Activated CD8-positive, alpha-beta memory T cell treated with anti-CD3 and anti-CD28 coated beads, Interleukin-2, amount 50 U/mL, for 48 hours (primary cell): ENCODE measurements at regions not wholly inside any gene's neighbourhood (a gene's known extent, or its start where the extent isn't known, plus 50 kb on each side); places are given as distances from the start of the nearest gene placed in this dataset.
A peak's percentile ranks its signal among the peaks of the same experiment; 100 is the strongest.
"Not testable (repeated sequence)": the region's sequence is repeated elsewhere in the genome, so short reads cannot be mapped to it uniquely, and the experiment has no call there.

Experiments
- DNase-seq: peaks from one replicate; pipeline ENCODE4 v3.0.0-alpha.2; 2020

DNA sequence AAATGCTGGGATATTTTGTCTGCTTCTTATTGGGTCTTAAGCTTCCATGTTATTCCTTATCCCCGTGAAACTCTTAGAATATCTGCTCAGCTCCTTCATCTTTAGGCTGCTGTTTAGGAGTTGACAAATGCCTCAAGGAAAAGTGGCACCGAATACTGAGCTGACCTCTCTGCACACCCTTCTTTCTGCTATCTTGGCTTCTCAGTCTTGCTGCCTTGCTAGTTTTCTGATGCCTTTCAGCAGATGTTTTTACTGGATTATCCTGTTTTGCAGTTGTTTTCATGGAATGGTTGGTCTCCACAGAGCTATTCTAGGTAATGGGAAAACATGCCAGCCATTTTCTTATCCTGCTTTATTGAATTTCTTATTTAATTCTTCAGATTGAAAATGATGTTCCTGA is 86.3 kb downstream of the GYPE start:
- DNase-seq, result no peak

DNA sequence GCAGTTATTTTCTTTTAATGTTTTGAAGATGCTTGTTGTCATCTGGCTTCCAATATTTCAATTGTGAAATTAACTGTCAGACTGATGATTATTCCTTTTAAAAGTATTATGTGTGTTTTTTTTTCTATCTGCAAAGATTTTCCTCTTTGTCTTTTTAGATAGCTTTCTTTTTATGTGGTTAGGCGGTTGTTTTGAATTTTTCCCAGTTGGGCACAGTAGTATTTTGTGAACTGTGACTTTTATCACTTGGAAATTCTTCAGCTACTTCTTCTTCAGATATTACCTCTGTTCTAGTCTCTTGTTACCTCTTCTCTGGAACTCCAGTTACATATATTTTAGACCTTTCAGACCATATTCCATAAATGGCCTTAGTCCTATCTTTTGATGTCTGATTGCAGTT is 87.5 kb downstream of the GYPE start:
- DNase-seq, result not testable (repeated sequence)

DNA sequence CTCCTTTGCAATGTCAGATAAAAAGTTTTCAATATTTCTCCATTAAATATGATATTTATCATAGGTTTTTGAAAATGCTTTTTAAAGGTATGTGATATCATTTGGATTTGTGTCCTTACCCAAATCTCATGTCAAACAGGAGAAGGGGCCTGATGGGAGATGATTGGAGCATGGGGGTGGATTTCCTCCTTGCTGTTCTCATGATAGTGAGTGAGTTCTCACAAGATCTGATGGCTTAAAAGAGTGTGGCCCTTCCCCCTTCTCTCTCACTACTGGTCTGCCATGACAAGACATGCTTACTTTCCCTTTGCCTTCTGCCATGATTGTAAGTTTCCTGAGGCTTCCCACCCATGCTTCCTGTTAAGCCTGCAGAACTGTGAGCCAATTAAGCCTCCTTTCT is 90.0 kb downstream of the GYPE start:
- not testable (repeated sequence) for DNase-seq

DNA sequence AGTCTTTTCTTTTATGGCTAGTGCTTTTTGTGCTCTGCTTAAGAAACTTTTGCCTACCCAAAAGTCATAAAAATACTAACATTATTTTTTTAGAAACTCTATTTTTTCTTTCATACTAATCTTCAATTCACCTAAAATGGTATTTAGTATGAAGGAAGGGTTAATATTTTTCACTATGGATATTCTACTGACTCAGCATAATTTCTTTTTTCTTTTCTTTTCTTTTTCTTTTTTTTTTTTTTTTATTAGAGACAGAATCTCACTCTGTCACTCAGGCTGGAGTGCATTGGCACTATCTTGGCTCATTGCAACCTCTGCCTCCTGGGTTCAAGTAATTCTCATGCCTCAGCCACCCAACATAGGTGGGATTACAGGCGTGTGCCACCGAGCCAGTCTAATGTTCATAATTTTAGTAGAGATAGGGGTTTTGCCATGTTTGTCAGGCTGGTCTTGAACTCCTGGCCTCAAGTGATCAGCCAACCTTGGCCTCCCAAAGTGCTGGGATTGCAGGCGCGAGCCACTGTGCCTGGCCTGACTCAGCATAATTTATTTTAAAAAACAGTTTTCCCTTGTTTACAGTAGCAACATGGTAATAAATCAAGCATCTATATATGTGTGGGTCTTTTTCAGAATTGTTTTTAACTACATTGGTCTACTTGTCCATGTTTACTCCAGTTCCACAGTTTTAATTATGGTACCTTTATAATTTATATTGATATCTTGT is 91.8 kb downstream of the GYPE start:
- DNase-seq, result not testable (repeated sequence)

DNA sequence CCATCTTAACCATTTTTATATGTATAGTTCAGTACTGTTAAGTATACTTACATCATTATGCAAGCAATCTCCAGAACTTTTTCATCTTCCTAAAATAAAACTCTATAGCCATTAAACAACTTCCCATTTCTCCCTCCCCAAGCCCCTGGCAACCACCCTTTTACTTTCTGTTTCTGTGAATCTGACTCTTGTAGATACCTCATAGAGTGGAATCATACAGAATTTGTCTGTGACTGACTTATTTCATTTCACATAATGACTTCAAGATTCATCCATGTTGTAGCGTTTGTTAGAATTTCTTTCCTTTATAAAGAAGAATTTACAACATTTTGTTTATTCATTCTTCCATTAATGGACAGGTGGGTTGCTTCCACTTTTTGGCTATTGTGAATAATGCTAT is 91.2 kb upstream of the FREM3 start:
- DNase-seq, result not testable (repeated sequence)

DNA sequence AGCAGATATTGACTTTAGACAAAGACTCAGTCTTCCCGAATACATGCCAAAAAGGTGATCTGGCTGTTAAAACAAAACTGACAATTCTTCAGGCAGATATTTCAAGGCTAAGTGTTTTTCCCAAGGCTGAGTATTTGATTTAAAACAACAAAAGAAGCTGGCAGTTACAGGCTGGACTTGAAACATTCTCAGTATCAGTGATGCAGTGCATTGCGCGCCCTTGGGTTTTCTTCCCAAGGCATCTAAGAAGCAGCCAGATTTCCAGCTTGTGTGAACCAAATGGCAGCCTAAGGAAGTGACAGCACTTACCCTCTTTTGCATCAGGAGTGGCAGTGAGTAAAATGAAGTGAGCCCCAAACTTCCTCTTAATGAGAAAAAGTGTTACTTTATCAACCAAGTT is 90.0 kb upstream of the FREM3 start:
- not testable (repeated sequence) for DNase-seq

DNA sequence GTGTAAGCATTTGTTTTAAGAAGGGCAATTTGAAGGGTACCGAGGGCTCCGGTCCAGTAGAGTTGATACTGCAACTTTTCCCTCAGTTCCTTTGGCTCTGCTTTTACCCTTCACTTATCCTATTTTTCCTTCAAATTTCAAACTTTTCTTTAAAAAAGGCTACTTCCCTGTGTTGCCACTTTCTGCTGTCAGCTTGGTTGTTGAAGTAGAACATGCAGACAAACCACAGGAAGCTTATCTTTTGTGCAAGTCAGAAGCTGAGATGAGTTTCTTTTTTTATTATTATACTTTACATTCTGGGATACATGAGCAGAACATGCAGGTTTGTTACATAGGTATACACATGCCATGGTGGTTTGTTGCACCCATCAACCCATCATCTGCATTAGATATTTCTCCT is 89.1 kb upstream of the FREM3 start:
- DNase-seq, result not testable (repeated sequence)

DNA sequence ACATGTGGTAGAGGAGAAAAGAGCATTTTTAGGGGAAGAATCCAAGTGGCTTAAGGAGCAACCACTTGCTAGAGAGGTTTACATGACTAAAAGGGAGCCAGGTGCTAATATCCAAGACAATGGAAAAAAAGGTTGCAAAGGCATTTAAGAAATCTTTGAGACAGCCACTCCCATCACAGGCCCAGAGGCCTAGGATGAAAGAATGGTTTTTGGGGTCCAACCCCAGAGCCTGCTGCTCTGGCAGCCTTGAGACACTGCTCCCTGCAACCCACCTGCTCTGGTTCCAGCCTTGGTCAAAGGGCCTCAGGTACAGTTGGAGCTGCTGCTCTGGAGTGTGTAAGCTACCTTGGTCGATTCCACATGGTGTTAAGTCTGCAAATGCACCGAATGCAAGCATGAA is 84.1 kb upstream of the FREM3 start:
- DNase-seq, result no peak

DNA sequence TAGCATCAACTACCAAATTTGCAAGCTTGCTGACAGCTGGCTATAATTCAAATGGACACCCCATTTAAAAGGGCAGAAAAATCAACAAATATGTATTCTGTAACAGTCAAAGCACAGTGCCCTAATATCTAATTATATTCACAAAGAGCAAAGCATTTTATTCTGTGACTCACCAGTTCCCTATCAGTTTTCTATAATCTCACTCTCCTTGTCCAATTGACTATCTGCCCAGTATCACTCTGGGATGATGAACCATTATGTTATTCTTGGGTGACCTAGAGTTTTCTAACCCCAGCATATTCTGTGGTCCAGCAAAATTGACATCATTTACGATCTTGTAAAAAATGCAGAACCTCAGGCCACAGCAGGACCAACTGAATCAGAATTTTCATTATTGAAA is 82.0 kb upstream of the FREM3 start:
- DNase-seq, result no peak

DNA sequence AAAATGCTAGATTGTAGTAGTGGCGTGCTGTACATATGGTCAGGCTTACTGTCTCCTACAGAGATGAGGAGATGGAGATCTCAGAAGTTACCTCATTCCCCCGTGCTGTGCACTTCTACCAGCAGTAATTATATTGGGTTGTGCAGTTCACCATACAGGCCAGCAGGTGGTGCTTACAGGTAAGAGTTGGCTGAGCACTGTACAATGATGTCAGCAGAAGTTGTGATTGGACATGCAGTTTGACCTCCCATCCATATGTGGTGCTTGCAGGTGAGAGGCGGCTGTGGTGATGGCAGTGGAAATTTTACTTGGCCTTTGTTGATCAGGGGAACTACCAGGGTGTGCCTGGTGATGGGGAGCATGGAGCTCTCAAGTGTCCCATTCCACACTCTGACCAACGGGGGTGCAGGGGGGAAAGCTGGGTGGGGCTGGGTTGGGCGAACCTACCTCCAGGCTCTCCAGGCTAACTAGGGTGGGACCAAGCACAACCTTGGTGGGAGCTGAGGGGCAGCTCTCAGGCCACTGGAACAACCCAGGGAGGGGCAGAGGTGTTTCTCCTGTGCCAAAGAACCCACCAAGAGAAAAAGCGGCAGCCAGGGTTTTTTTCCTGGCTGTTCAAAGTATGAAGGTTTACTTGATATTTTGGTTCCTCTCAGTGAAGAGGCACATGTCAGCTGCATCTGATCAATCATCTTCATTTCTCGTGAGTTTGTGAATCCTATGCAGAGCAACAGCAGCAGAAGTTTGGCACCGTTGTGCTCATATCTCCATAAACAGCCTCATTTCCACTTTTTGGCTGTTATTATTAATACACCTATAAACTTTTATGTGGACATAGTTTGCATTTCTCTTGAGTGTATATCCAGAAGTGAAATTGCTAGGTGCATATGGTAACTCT is 73.8 kb upstream of the FREM3 start:
- DNase-seq, result peak; percentile 58

DNA sequence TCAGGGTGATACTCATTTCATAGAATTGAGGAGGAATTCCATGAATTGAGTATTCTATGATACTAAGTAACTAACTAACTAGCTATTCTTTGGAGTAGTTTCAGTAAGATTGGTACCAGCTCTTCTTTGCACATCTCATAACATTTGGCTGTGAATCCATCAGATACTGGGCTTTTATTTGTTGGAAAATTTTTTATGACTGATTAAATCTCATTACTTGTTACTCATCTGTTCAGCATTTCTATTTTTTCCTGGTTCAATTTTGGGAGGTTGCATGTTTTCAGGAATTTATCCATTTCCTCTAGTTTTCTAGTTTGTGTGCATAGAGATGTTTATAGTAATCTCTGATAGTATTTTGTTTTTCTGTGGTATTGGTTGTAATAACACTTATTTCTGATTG is 70.8 kb upstream of the FREM3 start:
- DNase-seq, result no peak

DNA sequence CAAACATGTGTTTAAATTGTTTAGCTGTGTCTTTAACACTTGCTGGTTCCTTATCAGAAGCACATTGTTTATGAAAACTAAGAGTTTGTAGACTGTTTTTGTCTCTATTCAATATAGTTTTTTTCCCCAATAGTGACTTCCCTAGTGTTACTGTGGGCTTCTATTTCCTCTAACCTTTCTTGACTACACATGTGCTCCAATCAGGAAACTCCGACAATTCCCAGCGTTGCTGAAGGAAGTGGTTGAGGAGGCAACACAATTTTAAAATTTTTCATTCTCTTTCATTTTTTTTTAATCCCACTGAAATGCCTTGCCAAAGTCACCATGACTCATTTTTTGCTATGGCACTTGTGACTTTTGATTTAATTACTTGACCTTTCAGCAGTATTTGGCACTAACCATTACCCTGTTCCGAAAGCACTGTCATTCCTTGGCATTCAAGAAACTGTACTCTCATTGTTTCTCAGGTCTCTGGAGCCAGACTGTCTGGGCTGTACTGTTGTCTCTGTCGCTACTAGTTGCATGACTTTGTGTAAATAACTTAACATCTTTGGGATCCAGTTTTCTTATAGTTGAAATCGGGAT is 67.6 kb upstream of the FREM3 start:
- no peak for DNase-seq

DNA sequence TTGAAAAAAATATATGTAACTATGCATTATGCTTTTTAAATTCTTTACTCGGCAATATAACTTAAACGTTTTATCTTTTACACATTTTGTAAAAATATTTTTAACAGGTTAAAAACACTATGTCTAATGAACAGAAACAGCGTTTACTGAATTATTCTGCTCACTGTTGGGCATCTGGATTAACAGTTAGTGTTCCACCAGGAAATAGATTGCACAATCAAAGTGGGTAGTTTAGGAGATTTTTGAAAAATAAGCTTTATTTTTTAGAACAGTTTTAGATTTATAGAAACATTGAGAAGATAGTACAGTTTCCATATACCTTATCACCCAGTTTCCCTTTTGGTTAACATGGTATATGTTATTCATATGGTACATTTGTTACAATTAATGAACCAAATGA is 63.1 kb upstream of the FREM3 start:
- DNase-seq, result no peak

DNA sequence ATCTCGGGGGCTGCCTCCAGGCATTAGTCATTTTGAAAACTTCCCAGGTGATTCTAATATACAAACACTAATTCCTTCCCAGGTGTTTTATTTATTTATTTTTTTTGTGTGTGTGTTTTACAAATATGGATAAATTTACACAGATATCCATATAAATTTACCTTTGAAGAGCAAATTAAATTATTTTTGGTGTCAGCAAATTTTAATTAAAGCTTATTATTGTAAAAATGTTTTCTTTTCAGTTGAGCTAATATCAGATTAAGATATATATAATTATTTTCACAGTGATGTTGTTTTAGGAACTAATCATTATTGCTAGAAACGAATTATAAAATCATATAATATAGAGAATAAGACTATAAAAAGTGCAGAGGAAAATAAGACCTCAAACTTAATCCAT is 62.0 kb upstream of the FREM3 start:
- DNase-seq, result no peak
